HepG2 (cell line): ENCODE measurements at regions not wholly inside any gene's neighbourhood (a gene's known extent, or its start where the extent isn't known, plus 50 kb on each side); places are given as distances from the start of the nearest gene placed in this dataset.

Experiments used
- ATAC-seq: fragments of 200-7000 bp; cut with Tn5 transposase; 3 replicates; pipeline ENCODE4 v1.9.1; 2020; ENCODE audit warnings: mild to moderate bottlenecking, moderate library complexity
- BruUV-seq: library from RNA; stranded (reverse); fragments of 400-500 nt; replicated peaks from 2 replicates; lab custom pipeline; 2021; lab: Mats Ljungman, UMichigan
- CTCF ChIA-PET: fragments of 300-600 bp; formaldehyde crosslinking; extraction: SDS; loops from one replicate; lab custom pipeline; 2021; ENCODE audit warnings: low total read pairs, inconsistent platforms, low intra/inter-chr PET ratio; lab: Yijun Ruan, JAX
- POLR2A ChIA-PET: fragments of 350-600 bp; sonication (Branson Sonifier 250); formaldehyde crosslinking; loops from one replicate; lab custom pipeline; 2020; ENCODE audit warnings: antibody characterized with exemption, inconsistent platforms; lab: Yijun Ruan, JAX
- DNase-seq: peaks from one replicate; pipeline ENCODE4 v3.0.0-alpha.2; 2015; ENCODE audit warnings: low spot score
- FAIRE-seq: peaks from 3 replicates; lab custom pipeline; 2011; peaks lifted over from hg19 to GRCh38; lab: Jason Lieb, UNC
- H2AFZ ChIP-seq: one replicate; pipeline ENCODE4 v1.6.1; 2011; ENCODE audit warnings: low read length, inconsistent platforms
- H3K27ac ChIP-seq: fragments of 300-600 bp; 3 replicates; pipeline ENCODE4 v1.8.0; 2011; ENCODE audit warnings: mixed run types, mild to moderate bottlenecking, mixed read lengths, low read length, inconsistent platforms; ENCODE audit not compliant: insufficient read depth; ENCODE audit errors: extremely low read length
- H3K27me3 ChIP-seq, 2 experiments: fragments of 200-600 bp in 1 of 2; 2 replicates in 1 of 2; 3 replicates in 1 of 2; pipeline versions ENCODE4 v1.6.0 to v1.8.0; 2011; ENCODE audit warnings: low read length in 2 of 2, mild to moderate bottlenecking in 2 of 2, moderate library complexity in 2 of 2, inconsistent platforms in 1 of 2; ENCODE audit not compliant: insufficient read depth in 2 of 2, control insufficient read depth in 1 of 2
- H3K36me3 ChIP-seq, 2 experiments: fragments of 200-600 bp in 1 of 2; replicated peaks in 1 of 2; 2 replicates in 1 of 2; 3 replicates in 1 of 2; pipeline versions ENCODE4 v1.5.1 to v1.8.0; 2011; ENCODE audit warnings: low read length in 2 of 2, inconsistent platforms in 1 of 2; ENCODE audit not compliant: insufficient read depth in 2 of 2, control insufficient read depth in 1 of 2
- H3K4me1 ChIP-seq: 2 replicates; pipeline ENCODE4 v1.5.1; 2012; ENCODE audit warnings: low read length, inconsistent platforms; ENCODE audit not compliant: insufficient read depth
- H3K4me2 ChIP-seq: 2 replicates; pipeline ENCODE4 v1.6.0; 2011; ENCODE audit warnings: low read depth, low read length, inconsistent platforms
- H3K4me3 ChIP-seq, 3 experiments: fragments of 200-600 bp in 1 of 3; sonication (generic), shearing (Covaris generic) in 1 of 3; replicated peaks in 1 of 3; 2 replicates each; pipeline ENCODE4 v1.5.1; 2011 to 2016; ENCODE audit warnings: low read length in 3 of 3, inconsistent platforms in 2 of 3, low read depth in 2 of 3, mild to moderate bottlenecking in 2 of 3, control low read depth in 1 of 3, mixed read lengths in 1 of 3; ENCODE audit not compliant: insufficient read depth in 1 of 3
- H3K79me2 ChIP-seq: one replicate; pipeline ENCODE4 v1.6.1; 2011; ENCODE audit warnings: low read length, inconsistent platforms; ENCODE audit not compliant: insufficient read depth
- H3K9ac ChIP-seq: 2 replicates; pipeline ENCODE4 v1.6.0; 2011; ENCODE audit warnings: mild to moderate bottlenecking, low read depth, low read length, inconsistent platforms; ENCODE audit not compliant: insufficient read depth
- H3K9me3 ChIP-seq: 2 replicates; pipeline ENCODE4 v1.5.1; 2012; ENCODE audit warnings: mild to moderate bottlenecking, low read length
- H4K20me1 ChIP-seq: 2 replicates; pipeline ENCODE4 v1.6.0; 2011; ENCODE audit warnings: inconsistent platforms, mild to moderate bottlenecking, low read length, moderate library complexity; ENCODE audit not compliant: insufficient read depth
- HCFC1 ChIP-seq: fragments of 150-350 bp; IDR thresholded peaks from 2 replicates; pipeline ENCODE4 v1.6.1; 2014; ENCODE audit warnings: low read depth, low read length
- IKZF1 ChIP-seq: fragments of 450-650 bp; IDR thresholded peaks from 2 replicates; pipeline ENCODE4 v1.7.1; 2016
- KDM4B ChIP-seq: sonication (generic); formaldehyde crosslinking; IDR thresholded peaks from 2 replicates; pipeline ENCODE4 v1.4.0; 2020; ENCODE audit warnings: missing genetic modification reagents
- MXI1 ChIP-seq: IDR thresholded peaks from 3 replicates; pipeline ENCODE4 v1.6.1; 2012; ENCODE audit warnings: low read depth, low read length, inconsistent platforms, borderline replicate concordance
- PAX8 ChIP-seq: sonication (generic); formaldehyde crosslinking; IDR thresholded peaks from 2 replicates; pipeline ENCODE4 v1.8.0; 2022; ENCODE audit warnings: mild to moderate bottlenecking, missing genetic modification reagents, borderline replicate concordance
- PITX1 ChIP-seq: sonication (generic); formaldehyde crosslinking; IDR thresholded peaks from 2 replicates; pipeline ENCODE4 v1.5.1; 2020; ENCODE audit warnings: mild to moderate bottlenecking, missing genetic modification reagents
- RFX3 ChIP-seq: IDR thresholded peaks from 2 replicates; pipeline ENCODE4 v1.6.1; 2016; ENCODE audit warnings: missing biosample characterization, missing genetic modification reagents
- TP53 ChIP-seq: sonication (generic); formaldehyde crosslinking; conservative IDR thresholded peaks from 2 replicates; pipeline ENCODE4 v1.4.0; 2020; ENCODE audit warnings: missing genetic modification reagents
- WIZ ChIP-seq: sonication (generic); formaldehyde crosslinking; IDR thresholded peaks from 2 replicates; pipeline ENCODE4 v1.5.1; 2020; ENCODE audit warnings: mild to moderate bottlenecking, missing genetic modification reagents
- ZNF136 ChIP-seq: sonication (generic); formaldehyde crosslinking; IDR thresholded peaks from 2 replicates; pipeline ENCODE4 v1.8.1; 2022; ENCODE audit warnings: low read depth, mild to moderate bottlenecking, moderate library complexity, missing genetic modification reagents
- ZNF605 ChIP-seq: sonication (generic); formaldehyde crosslinking; IDR thresholded peaks from 2 replicates; pipeline ENCODE4 v1.8.0; 2022; ENCODE audit warnings: mild to moderate bottlenecking, missing genetic modification reagents
- WGBS: methylation state at CpG from one replicate; pipeline ENCODE4 v1.1.6; 2017; ENCODE audit warnings: low lambda C conversion rate; 5-methylcytosine and 5-hydroxymethylcytosine counted together
- in situ Hi-C: cut with HindIII; loops from 2 replicates; pipeline ENCODE4 v1.10.0; 2017; ENCODE audit warnings: low pct_unique_long_range_greater_than_20kb; ENCODE audit not compliant: extremely low pct_ligation_motif_present
- intact Hi-C: fragments of 100-400 bp; cut with micrococcal nuclease; formaldehyde crosslinking; loops from one replicate; pipeline ENCODE4 v1.10.0; 2022; ENCODE audit not compliant: unreplicated experiment
- TF ChIP-seq, protein P1 (sequence below): IDR thresholded peaks from 2 replicates; pipeline ENCODE4 v1.6.1; 2016; ENCODE audit warnings: mild to moderate bottlenecking
- TF ChIP-seq, protein P2 (sequence below): sonication (generic); formaldehyde crosslinking; IDR thresholded peaks from 2 replicates; pipeline ENCODE4 v1.4.0; 2020; ENCODE audit warnings: missing genetic modification reagents, borderline replicate concordance
- TF ChIP-seq, protein P3 (sequence below): sonication (generic); formaldehyde crosslinking; conservative IDR thresholded peaks from 2 replicates; pipeline ENCODE4 v1.4.0; 2020; ENCODE audit warnings: missing genetic modification reagents
- TF ChIP-seq, protein P4 (sequence below): sonication (generic); formaldehyde crosslinking; IDR thresholded peaks from 2 replicates; pipeline ENCODE4 v1.4.0; 2020; ENCODE audit warnings: low read depth, mild to moderate bottlenecking, missing genetic modification reagents

DNA sequence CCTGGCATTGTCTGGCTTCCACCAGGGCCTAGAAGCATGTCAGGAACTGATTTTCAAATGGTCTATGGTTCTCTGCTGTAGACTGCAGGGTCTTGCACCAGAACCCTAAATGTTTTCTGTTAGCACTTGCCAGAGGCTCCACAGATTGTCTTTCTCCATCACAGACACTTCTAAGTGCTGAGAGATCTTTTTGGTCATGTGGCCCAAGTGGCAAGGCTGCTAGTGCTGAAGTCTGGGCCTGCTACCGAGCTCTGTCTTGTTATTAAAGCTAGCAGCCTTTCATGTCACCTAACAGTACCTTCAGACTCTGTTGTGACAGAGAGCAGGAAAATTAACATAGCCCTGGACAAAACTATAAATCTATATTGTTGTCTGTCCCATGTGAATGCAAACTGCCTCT, 120.7 kb upstream of the BACH2 start:
- no peak for FAIRE-seq
- H3K9ac ChIP-seq: no peak overlapping the region
- H4K20me1 ChIP-seq: no peaks in the 10 kb centered on the region
- no peaks in the 10 kb centered on the region; a peak in 1 of 5 replicates for H3K27me3 ChIP-seq
- CTCF ChIA-PET: no interaction called here
- no TSS peak for BruUV-seq
- TF ChIP-seq MXI1: no peak
- no peak for TF ChIP-seq KDM4B
- TF ChIP-seq, protein P1, sequence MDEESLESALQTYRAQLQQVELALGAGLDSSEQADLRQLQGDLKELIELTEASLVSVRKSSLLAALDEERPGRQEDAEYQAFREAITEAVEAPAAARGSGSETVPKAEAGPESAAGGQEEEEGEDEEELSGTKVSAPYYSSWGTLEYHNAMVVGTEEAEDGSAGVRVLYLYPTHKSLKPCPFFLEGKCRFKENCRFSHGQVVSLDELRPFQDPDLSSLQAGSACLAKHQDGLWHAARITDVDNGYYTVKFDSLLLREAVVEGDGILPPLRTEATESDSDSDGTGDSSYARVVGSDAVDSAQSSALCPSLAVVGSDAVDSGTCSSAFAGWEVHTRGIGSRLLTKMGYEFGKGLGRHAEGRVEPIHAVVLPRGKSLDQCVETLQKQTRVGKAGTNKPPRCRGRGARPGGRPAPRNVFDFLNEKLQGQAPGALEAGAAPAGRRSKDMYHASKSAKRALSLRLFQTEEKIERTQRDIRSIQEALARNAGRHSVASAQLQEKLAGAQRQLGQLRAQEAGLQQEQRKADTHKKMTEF (CRISPR knock-in tag): no peak
- TF ChIP-seq, protein P2, sequence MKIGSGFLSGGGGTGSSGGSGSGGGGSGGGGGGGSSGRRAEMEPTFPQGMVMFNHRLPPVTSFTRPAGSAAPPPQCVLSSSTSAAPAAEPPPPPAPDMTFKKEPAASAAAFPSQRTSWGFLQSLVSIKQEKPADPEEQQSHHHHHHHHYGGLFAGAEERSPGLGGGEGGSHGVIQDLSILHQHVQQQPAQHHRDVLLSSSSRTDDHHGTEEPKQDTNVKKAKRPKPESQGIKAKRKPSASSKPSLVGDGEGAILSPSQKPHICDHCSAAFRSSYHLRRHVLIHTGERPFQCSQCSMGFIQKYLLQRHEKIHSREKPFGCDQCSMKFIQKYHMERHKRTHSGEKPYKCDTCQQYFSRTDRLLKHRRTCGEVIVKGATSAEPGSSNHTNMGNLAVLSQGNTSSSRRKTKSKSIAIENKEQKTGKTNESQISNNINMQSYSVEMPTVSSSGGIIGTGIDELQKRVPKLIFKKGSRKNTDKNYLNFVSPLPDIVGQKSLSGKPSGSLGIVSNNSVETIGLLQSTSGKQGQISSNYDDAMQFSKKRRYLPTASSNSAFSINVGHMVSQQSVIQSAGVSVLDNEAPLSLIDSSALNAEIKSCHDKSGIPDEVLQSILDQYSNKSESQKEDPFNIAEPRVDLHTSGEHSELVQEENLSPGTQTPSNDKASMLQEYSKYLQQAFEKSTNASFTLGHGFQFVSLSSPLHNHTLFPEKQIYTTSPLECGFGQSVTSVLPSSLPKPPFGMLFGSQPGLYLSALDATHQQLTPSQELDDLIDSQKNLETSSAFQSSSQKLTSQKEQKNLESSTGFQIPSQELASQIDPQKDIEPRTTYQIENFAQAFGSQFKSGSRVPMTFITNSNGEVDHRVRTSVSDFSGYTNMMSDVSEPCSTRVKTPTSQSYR (CRISPR knock-in tag): no peak
- TF ChIP-seq, all 625 proteins: peak for 0
- intact Hi-C loops (no loop called here), in situ Hi-C loops (no loop called here)
- H2AFZ ChIP-seq: no peak overlapping the region
- DNase-seq (no peak), ATAC-seq (no peak)
- H3K79me2 ChIP-seq: no peaks in the 10 kb centered on the region
- POLR2A ChIA-PET: no interaction called here
- no peaks in the 10 kb centered on the region for H3K4me1 ChIP-seq
- no peaks in the 10 kb centered on the region for H3K9me3 ChIP-seq
- H3K27ac ChIP-seq: no peak overlapping the region
- no peak overlapping the region for H3K4me2 ChIP-seq
- H3K4me3 ChIP-seq: no peak overlapping the region
- 0% methylated on average over 1 of the region's 1 CpG for WGBS
- H3K36me3 ChIP-seq: no peaks in the 10 kb centered on the region

DNA sequence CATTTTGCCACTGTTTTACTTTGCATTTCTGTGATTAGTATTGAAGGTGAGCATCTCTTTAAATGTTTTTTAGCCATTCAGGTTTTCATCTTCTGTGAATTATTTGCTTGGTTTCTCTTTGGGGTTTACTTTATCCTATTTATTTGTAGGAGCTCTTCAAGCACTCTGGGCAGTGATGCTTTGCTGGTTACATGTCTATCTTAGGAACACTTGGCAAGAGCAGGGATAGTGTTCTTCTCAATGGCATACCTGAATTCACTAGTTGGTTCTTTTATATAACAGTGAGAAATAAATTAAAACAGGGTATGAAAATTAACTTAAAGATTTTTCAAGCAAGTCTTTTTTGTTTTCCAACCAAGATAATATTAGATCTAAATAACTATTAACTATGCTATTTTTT, 119.7 kb upstream of the BACH2 start:
- Histone ChIP-seq H2AFZ (no peak overlapping the region), H3K4me2 (no peak overlapping the region), H3K27ac (no peak overlapping the region), H3K4me1 (no peaks in the 10 kb centered on the region), H3K36me3 (no peaks in the 10 kb centered on the region), H3K27me3 (no peaks in the 10 kb centered on the region; a peak in 1 of 5 replicates), H4K20me1 (no peaks in the 10 kb centered on the region), H3K4me3 (no peak overlapping the region), H3K79me2 (no peaks in the 10 kb centered on the region), H3K9ac (no peak overlapping the region), H3K9me3 (no peaks in the 10 kb centered on the region)
- ATAC-seq (no peak), FAIRE-seq (no peak), DNase-seq (no peak)
- in situ Hi-C loops (no loop called here), intact Hi-C loops (no loop called here)
- ChIA-PET POLR2A (no interaction called here), CTCF (no interaction called here)
- BruUV-seq: no TSS peak
- TF ChIP-seq, protein P3, sequence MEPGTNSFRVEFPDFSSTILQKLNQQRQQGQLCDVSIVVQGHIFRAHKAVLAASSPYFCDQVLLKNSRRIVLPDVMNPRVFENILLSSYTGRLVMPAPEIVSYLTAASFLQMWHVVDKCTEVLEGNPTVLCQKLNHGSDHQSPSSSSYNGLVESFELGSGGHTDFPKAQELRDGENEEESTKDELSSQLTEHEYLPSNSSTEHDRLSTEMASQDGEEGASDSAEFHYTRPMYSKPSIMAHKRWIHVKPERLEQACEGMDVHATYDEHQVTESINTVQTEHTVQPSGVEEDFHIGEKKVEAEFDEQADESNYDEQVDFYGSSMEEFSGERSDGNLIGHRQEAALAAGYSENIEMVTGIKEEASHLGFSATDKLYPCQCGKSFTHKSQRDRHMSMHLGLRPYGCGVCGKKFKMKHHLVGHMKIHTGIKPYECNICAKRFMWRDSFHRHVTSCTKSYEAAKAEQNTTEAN: no peak
- no peak for TF ChIP-seq HCFC1
- no peak for TF ChIP-seq WIZ (CRISPR knock-in tag)
- TF ChIP-seq TP53 (CRISPR knock-in tag): no peak
- TF ChIP-seq PITX1: no peak
- no peak for TF ChIP-seq PAX8
- TF ChIP-seq, protein P4, sequence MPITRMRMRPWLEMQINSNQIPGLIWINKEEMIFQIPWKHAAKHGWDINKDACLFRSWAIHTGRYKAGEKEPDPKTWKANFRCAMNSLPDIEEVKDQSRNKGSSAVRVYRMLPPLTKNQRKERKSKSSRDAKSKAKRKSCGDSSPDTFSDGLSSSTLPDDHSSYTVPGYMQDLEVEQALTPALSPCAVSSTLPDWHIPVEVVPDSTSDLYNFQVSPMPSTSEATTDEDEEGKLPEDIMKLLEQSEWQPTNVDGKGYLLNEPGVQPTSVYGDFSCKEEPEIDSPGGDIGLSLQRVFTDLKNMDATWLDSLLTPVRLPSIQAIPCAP (CRISPR knock-in tag): no peak
- TF ChIP-seq RFX3 (CRISPR knock-in tag): no peak
- no peak for TF ChIP-seq ZNF136
- no peak for TF ChIP-seq ZNF605 (CRISPR knock-in tag)
- no peak for TF ChIP-seq IKZF1
